ENCODE measurements at regions not wholly inside any gene's neighbourhood (a gene's known extent, or its start where the extent isn't known, plus 50 kb on each side); places are given as distances from the start of the nearest gene placed in this dataset.

GRCh38 chr12:95607642-95608041 is 56.4 kb upstream of the USP44 start:
- CTCF ChIA-PET (ENCODE audit: partially characterized antibody): interaction anchor here (0.7 kb wide), 1 partner anchor 909 kb away, joined by 3 read pairs; no protein-coding TSS in a partner anchor

GRCh38 chr12:95605875-95606274 is 54.6 kb upstream of the USP44 start:
- H3K36me3 Mint-ChIP-seq: no peaks in the 10 kb centered on the region
- peaks cover 7 to 8% of the 10 kb centered on the region in 2 donors for H3K27me3 Mint-ChIP-seq
- H3K27ac Mint-ChIP-seq: no peak overlapping the region
- no peaks in the 10 kb centered on the region for H3K4me1 Mint-ChIP-seq
- Histone ChIP-seq H3K27me3 (ENCODE audit: insufficient read depth, low read length) (peaks cover 4% of the 10 kb centered on the region), H3K4me3 (ENCODE audit: low read length in 2 of 2) (no peak overlapping the region), H3K36me3 (ENCODE audit: insufficient read depth, low read length) (no peaks in the 10 kb centered on the region), H3K9me3 (ENCODE audit: control insufficient read depth in 1 of 2, low read length in 2 of 2) (no peaks in the 10 kb centered on the region), H3K27ac (ENCODE audit: low read depth, low read length) (no peak overlapping the region), H3K4me1 (ENCODE audit: insufficient read depth, low read length) (no peaks in the 10 kb centered on the region)
- H3K9me3 Mint-ChIP-seq: no peaks in the 10 kb centered on the region
- no peak overlapping the region for H3K4me3 Mint-ChIP-seq
- ChIA-PET CTCF (ENCODE audit: partially characterized antibody) (no interaction called here), POLR2A (ENCODE audit: partially characterized antibody) (no interaction called here)
- intact Hi-C loops (cut with micrococcal nuclease): no loop called here
- DNase-seq: no peak

More at GRCh38 chr12:95607642-95608041, 56.4 kb upstream of the USP44 start:
- H3K9me3 Mint-ChIP-seq: no peaks in the 10 kb centered on the region
- no peak for DNase-seq
- Histone ChIP-seq H3K4me1 (ENCODE audit: insufficient read depth, low read length) (no peaks in the 10 kb centered on the region), H3K27ac (ENCODE audit: low read depth, low read length) (no peak overlapping the region), H3K27me3 (ENCODE audit: insufficient read depth, low read length) (peaks cover 4% of the 10 kb centered on the region), H3K4me3 (ENCODE audit: low read length in 2 of 2) (no peak overlapping the region), H3K9me3 (ENCODE audit: control insufficient read depth in 1 of 2, low read length in 2 of 2) (no peaks in the 10 kb centered on the region), H3K36me3 (ENCODE audit: insufficient read depth, low read length) (no peaks in the 10 kb centered on the region)
- intact Hi-C loops (cut with micrococcal nuclease): no loop called here
- no peaks in the 10 kb centered on the region for H3K36me3 Mint-ChIP-seq
- no peaks in the 10 kb centered on the region for H3K4me1 Mint-ChIP-seq
- no peak overlapping the region for H3K4me3 Mint-ChIP-seq
- POLR2A ChIA-PET (ENCODE audit: partially characterized antibody): no interaction called here
- peaks cover 6 to 7% of the 10 kb centered on the region in 2 donors for H3K27me3 Mint-ChIP-seq
- H3K27ac Mint-ChIP-seq: no peak overlapping the region

- Mint-ChIP-seq H3K4me1 (no peaks in the 10 kb centered on the region), H3K27me3 (peaks cover 7 to 8% of the 10 kb centered on the region in 2 donors), H3K4me3 (no peak overlapping the region), H3K9me3 (no peaks in the 10 kb centered on the region), H3K36me3 (no peaks in the 10 kb centered on the region), H3K27ac (no peak overlapping the region)
- intact Hi-C loops (cut with micrococcal nuclease): no loop called here
- Histone ChIP-seq H3K4me3 (ENCODE audit: low read length in 2 of 2) (no peak overlapping the region), H3K27me3 (ENCODE audit: insufficient read depth, low read length) (peaks cover 4% of the 10 kb centered on the region), H3K9me3 (ENCODE audit: control insufficient read depth in 1 of 2, low read length in 2 of 2) (no peaks in the 10 kb centered on the region), H3K27ac (ENCODE audit: low read depth, low read length) (no peak overlapping the region), H3K4me1 (ENCODE audit: insufficient read depth, low read length) (no peaks in the 10 kb centered on the region), H3K36me3 (ENCODE audit: insufficient read depth, low read length) (no peaks in the 10 kb centered on the region)
- POLR2A ChIA-PET (ENCODE audit: partially characterized antibody): no interaction called here
- CTCF ChIA-PET (ENCODE audit: partially characterized antibody): no interaction called here
- DNase-seq: no peak
Measured at GRCh38 chr12:95605087-95605486, 53.8 kb upstream of the USP44 start.

DNA sequence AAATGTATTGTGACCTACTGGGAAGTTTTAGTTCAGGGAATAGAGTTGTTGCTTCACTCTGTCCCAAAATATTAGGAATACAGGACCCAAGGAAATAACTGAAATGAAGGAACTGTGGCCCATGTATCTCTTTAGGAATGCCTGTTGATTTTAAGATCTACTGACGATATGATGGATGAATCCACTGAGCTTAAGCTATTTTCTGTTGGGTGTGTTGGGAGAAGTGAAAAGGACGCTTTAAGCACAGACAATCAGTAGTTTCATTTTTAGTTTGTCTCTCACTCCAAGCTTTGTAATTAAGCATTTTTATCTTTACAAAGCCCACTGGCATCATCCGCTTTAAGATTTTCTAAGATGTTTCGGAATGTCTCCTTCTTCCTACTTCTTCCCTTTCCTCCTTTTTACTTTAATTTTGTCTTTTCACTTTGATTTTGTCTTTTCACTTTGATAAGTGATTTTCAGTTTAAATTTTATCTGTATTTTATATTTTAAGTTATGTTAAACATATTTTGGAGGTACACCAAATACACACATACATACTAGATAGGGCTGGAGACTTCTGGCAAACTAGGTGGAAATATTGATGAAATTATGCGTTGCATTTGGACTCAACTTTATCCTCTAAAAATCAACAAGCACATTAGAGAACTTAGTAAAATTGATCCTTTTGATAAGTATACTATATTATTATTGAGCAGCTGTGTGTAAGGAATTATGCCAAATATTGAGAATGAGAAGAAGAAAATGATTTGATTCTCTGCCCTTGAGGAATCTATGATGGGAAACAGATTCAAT is 52.3 kb upstream of the USP44 start:
- H3K27ac Mint-ChIP-seq: no peak overlapping the region
- H3K4me1 ChIP-seq (ENCODE audit: insufficient read depth, low read length): no peaks in the 10 kb centered on the region
- no peak for DNase-seq
- ChIA-PET POLR2A (ENCODE audit: partially characterized antibody) (no interaction called here), CTCF (ENCODE audit: partially characterized antibody) (no interaction called here)
- no peak overlapping the region for H3K27ac ChIP-seq (ENCODE audit: low read depth, low read length)
- H3K27me3 Mint-ChIP-seq: peaks cover 5 to 6% of the 10 kb centered on the region in 2 donors
- intact Hi-C loops (cut with micrococcal nuclease): no loop called here
- no peak overlapping the region for H3K4me3 ChIP-seq (ENCODE audit: low read length in 2 of 2)
- no peaks in the 10 kb centered on the region for H3K27me3 ChIP-seq (ENCODE audit: insufficient read depth, low read length)
- H3K4me1 Mint-ChIP-seq: no peaks in the 10 kb centered on the region
- H3K36me3 Mint-ChIP-seq: no peaks in the 10 kb centered on the region
- no peaks in the 10 kb centered on the region for H3K9me3 ChIP-seq (ENCODE audit: control insufficient read depth in 1 of 2, low read length in 2 of 2)
- no peaks in the 10 kb centered on the region for H3K9me3 Mint-ChIP-seq
- H3K36me3 ChIP-seq (ENCODE audit: insufficient read depth, low read length): no peaks in the 10 kb centered on the region
- H3K4me3 Mint-ChIP-seq: no peak overlapping the region

DNA sequence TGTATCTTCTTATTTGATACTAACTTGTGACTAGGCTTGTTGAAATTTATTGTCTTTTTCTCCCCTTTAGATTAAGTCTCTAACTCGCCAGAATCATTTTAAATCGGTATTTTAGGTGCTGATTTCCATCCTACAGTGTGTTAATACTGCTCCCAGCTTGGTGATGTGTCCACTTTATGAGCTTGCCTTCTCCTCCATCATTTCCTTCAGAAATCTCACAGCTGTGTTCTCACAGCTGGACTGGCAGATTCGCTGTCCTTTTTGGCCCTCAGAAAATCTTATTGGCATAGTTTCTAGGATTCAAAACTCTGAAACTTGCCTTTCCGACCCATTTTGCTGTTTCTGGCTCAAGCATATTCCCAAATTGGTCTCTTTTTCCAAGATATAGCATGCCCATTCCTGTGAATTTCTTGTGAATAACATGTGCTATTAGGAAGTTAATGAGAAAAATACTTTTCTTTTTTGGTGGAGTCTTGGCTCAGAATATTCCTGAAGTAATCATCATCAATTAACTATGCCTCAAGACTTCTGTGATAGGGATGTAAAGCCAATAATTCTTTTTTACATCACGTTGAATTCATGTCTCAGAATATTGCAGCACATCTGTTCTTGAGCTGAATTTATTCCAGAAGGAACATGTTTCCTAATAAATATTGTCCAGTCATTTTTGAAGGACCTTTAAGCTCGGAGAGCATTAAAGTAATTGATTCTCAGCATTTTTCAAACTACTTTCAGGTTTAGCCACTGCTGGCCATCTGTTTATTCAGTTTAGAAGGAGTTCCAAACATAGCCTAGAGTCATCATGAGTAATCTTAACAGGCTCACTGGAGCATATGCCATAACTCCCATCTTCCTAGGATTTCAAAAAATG is 50.0 kb upstream of the USP44 start:
- no peak overlapping the region for H3K4me3 Mint-ChIP-seq
- ChIA-PET CTCF (ENCODE audit: partially characterized antibody) (interaction anchor here (0.6 kb wide), 1 partner anchor 131 kb away, joined by 6 read pairs; no protein-coding TSS in a partner anchor), POLR2A (ENCODE audit: partially characterized antibody) (no interaction called here)
- no peak overlapping the region for H3K27ac Mint-ChIP-seq
- Histone ChIP-seq H3K36me3 (ENCODE audit: insufficient read depth, low read length) (no peaks in the 10 kb centered on the region), H3K9me3 (ENCODE audit: control insufficient read depth in 1 of 2, low read length in 2 of 2) (no peaks in the 10 kb centered on the region), H3K4me1 (ENCODE audit: insufficient read depth, low read length) (no peaks in the 10 kb centered on the region), H3K4me3 (ENCODE audit: low read length in 2 of 2) (no peak overlapping the region), H3K27ac (ENCODE audit: low read depth, low read length) (no peak overlapping the region), H3K27me3 (ENCODE audit: insufficient read depth, low read length) (no peaks in the 10 kb centered on the region)
- H3K9me3 Mint-ChIP-seq: no peaks in the 10 kb centered on the region
- peaks cover 2 to 4% of the 10 kb centered on the region in 2 donors for H3K27me3 Mint-ChIP-seq
- no peaks in the 10 kb centered on the region for H3K36me3 Mint-ChIP-seq
- intact Hi-C loops (cut with micrococcal nuclease): no loop called here
- no peak for DNase-seq
- H3K4me1 Mint-ChIP-seq: no peaks in the 10 kb centered on the region

Measured in CD4-positive, alpha-beta memory T cell (primary cell).